GM03348 (cell line): ENCODE measurements at regions not wholly inside any gene's neighbourhood (a gene's known extent, or its start where the extent isn't known, plus 50 kb on each side); places are given as distances from the start of the nearest gene placed in this dataset.

Source experiments
- DNase-seq: peaks from one replicate; pipeline ENCODE4 v3.0.0; 2012; ENCODE audit warnings: low spot score

GRCh38 chr17:72426321-72426720 lies 305.5 kb downstream of the SOX9 start:
- no peak for DNase-seq

GRCh38 chr17:72426948-72427760 lies 306.3 kb downstream of the SOX9 start:
- DNase-seq, result no peak

GRCh38 chr17:72427761-72428109 lies 306.9 kb downstream of the SOX9 start:
- no peak for DNase-seq

GRCh38 chr17:72429066-72429638 lies 308.3 kb downstream of the SOX9 start:
- no peak for DNase-seq

- peak; percentile 39 for DNase-seq
These were observed 310.0 kb downstream of the SOX9 start for GRCh38 chr17:72430611-72431432.

- DNase-seq, result no peak
These were observed 311.4 kb downstream of the SOX9 start for GRCh38 chr17:72432143-72432621.

GRCh38 chr17:72432881-72433280 lies 312.1 kb downstream of the SOX9 start:
- DNase-seq, result no peak

GRCh38 chr17:72433797-72434196 lies 313.0 kb downstream of the SOX9 start:
- DNase-seq, result no peak

GRCh38 chr17:72434581-72434980 lies 313.8 kb downstream of the SOX9 start:
- no peak for DNase-seq

- no peak for DNase-seq
These were observed 314.3 kb downstream of the SOX9 start for GRCh38 chr17:72434991-72435618.

- DNase-seq, result no peak
These were observed 318.0 kb downstream of the SOX9 start for GRCh38 chr17:72438783-72439182.

- no peak for DNase-seq
These were observed 319.2 kb downstream of the SOX9 start for GRCh38 chr17:72439893-72440502.

GRCh38 chr17:72440961-72441360 lies 320.1 kb downstream of the SOX9 start:
- DNase-seq, result no peak

GRCh38 chr17:72441909-72442308 lies 321.1 kb downstream of the SOX9 start:
- DNase-seq, result no peak

GRCh38 chr17:72444517-72445054 lies 323.8 kb downstream of the SOX9 start:
- DNase-seq, result no peak

- DNase-seq, result no peak
These were observed 324.5 kb downstream of the SOX9 start for GRCh38 chr17:72445055-72445991.

GRCh38 chr17:72446118-72446517 lies 325.3 kb downstream of the SOX9 start:
- DNase-seq, result no peak

- DNase-seq, result no peak
These were observed 325.9 kb downstream of the SOX9 start for GRCh38 chr17:72446525-72447250.

GRCh38 chr17:72447251-72447640 lies 326.4 kb downstream of the SOX9 start:
- DNase-seq, result no peak

- no peak for DNase-seq
These were observed 327.2 kb downstream of the SOX9 start for GRCh38 chr17:72448019-72448418.
